Lung (tissue), 11 donors: ENCODE measurements at regions not wholly inside any gene's neighbourhood (a gene's known extent, or its start where the extent isn't known, plus 50 kb on each side); places are given as distances from the start of the nearest gene placed in this dataset.

Source experiments
- ATAC-seq: fragments of 200-7000 bp; cut with Tn5 transposase; one replicate; pipeline ENCODE4 v1.9.1; 2020; ENCODE audit warnings: moderate number of reproducible peaks; ENCODE audit not compliant: insufficient read depth, low FRiP score
- DNase-seq, 3 donors: peaks; one replicate each; pipeline ENCODE4 v3.0.0-alpha.2; 2013 to 2017
- H3K27ac ChIP-seq, 2 donors: one replicate each; pipeline ENCODE4 v1.5.1; 2013; ENCODE audit warnings: mild to moderate bottlenecking in 2 of 2, moderate library complexity in 2 of 2, control low read depth in 1 of 2, inconsistent platforms in 1 of 2, low read depth in 1 of 2, low read length in 1 of 2
- H3K27me3 ChIP-seq, 3 donors: one replicate each; pipeline ENCODE4 v1.5.1; 2013; ENCODE audit warnings: low read length in 2 of 3; ENCODE audit not compliant: control insufficient read depth in 3 of 3, insufficient read depth in 3 of 3
- H3K36me3 ChIP-seq, 4 donors: one replicate each; pipeline ENCODE4 v1.5.1; 2013; ENCODE audit warnings: low read length in 4 of 4, mild to moderate bottlenecking in 1 of 4, moderate library complexity in 1 of 4; ENCODE audit not compliant: control insufficient read depth in 4 of 4, insufficient read depth in 4 of 4
- H3K4me1 ChIP-seq, 5 donors: one replicate each; pipeline ENCODE4 v1.5.1; 2013; ENCODE audit warnings: low read length in 5 of 5, mild to moderate bottlenecking in 2 of 5, moderate library complexity in 1 of 5; ENCODE audit not compliant: control insufficient read depth in 5 of 5, insufficient read depth in 5 of 5
- H3K4me3 ChIP-seq: one replicate; pipeline ENCODE4 v1.5.1; 2013; ENCODE audit warnings: mild to moderate bottlenecking, control low read depth, moderate library complexity
- H3K9ac ChIP-seq, 2 donors: one replicate each; pipeline ENCODE4 v1.5.1; 2013; ENCODE audit warnings: low read length in 2 of 2, control low read depth in 1 of 2; ENCODE audit not compliant: insufficient read depth in 1 of 2
- H3K9me3 ChIP-seq, 4 donors: one replicate each; pipeline ENCODE4 v1.5.1; 2013; ENCODE audit warnings: low read length in 3 of 4, mild to moderate bottlenecking in 1 of 4, moderate library complexity in 1 of 4; ENCODE audit not compliant: control insufficient read depth in 4 of 4, insufficient read depth in 3 of 4
- WGBS, 2 donors: extraction: QIAGEN DNeasy Blood & Tissue Kit; methylation state at CpG; one replicate each; pipeline ENCODE4 v1.1.7; 2013; 5-methylcytosine and 5-hydroxymethylcytosine counted together
- TF ChIP-seq, protein P1 (sequence below): IDR thresholded peaks from 2 replicates; pipeline ENCODE4 v1.5.1; 2012; ENCODE audit warnings: mild to moderate bottlenecking; ENCODE audit errors: control extremely low read depth, extremely low read depth
- donor health status: control.
- donor health status: control.
- donor health status: Bipolar disorder and iron deficiency.
- donor health status: healthy.
- donor health status: DM: yes; HTN: yes; CAD: no.

DNA sequence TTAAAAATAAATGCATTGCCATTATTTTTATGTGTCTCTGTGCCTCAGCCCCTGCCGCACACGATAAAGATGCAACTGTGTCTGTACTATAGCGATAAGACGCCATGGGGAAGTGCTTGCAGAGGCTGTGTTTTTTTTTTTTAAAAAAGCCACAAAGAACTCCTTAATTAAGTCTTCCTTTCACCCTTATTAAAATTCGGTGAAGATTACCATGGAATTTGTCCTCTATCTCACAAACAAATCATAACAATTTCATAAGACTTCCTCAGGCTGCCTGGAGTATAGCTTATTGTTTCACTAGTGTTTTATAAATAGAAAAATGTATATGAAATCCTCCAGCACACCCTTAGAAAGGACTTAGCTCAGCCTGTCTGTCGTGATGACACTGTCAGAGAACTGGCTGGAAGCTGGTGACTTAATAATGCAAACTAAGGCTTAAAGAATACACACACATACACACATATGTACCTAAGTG is 374.8 kb upstream of the SLCO3A1 start:
- Histone ChIP-seq H3K4me3 (no peak overlapping the region), H3K4me1 (peaks cover 0 to 9% (median 0%) of the 10 kb centered on the region in 5 donors), H3K27ac (no peak overlapping the region), H3K27me3 (no peaks in the 10 kb centered on the region), H3K9me3 (no peaks in the 10 kb centered on the region), H3K9ac (no peak overlapping the region), H3K36me3 (no peaks in the 10 kb centered on the region)
- TF ChIP-seq, protein P1, sequence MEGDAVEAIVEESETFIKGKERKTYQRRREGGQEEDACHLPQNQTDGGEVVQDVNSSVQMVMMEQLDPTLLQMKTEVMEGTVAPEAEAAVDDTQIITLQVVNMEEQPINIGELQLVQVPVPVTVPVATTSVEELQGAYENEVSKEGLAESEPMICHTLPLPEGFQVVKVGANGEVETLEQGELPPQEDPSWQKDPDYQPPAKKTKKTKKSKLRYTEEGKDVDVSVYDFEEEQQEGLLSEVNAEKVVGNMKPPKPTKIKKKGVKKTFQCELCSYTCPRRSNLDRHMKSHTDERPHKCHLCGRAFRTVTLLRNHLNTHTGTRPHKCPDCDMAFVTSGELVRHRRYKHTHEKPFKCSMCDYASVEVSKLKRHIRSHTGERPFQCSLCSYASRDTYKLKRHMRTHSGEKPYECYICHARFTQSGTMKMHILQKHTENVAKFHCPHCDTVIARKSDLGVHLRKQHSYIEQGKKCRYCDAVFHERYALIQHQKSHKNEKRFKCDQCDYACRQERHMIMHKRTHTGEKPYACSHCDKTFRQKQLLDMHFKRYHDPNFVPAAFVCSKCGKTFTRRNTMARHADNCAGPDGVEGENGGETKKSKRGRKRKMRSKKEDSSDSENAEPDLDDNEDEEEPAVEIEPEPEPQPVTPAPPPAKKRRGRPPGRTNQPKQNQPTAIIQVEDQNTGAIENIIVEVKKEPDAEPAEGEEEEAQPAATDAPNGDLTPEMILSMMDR, result no peak
- no peak for DNase-seq
- 27 to 51% methylated on average over 6 of the region's 6 CpGs for WGBS, 2 donors
- ATAC-seq, result no peak

DNA sequence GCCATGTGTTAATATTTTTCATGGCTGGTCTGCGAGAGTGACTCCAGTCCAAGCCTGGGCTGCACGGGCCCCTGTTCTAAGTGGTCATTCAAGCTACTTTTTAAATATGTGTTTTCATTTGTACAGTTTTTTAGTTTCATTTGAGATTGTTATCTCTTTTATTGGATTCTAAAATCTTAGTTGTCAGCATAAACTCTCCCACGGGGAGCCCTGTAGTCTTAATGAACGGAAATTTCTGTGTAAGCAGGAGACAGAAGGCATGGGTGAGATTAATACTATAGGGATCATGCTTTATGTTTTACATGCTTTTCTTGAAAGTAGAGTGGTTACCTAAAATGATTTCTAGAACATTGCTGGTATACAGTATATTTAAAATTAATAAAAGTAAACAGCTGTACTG is 373.1 kb upstream of the SLCO3A1 start:
- Histone ChIP-seq H3K4me3 (no peak overlapping the region), H3K27ac (no peak overlapping the region), H3K9ac (no peak overlapping the region), H3K36me3 (no peaks in the 10 kb centered on the region), H3K27me3 (no peaks in the 10 kb centered on the region), H3K9me3 (no peaks in the 10 kb centered on the region), H3K4me1 (peaks cover 0 to 3% (median 0%) of the 10 kb centered on the region in 5 donors)
- DNase-seq (no peak), ATAC-seq (no peak)
- 84 to 95% methylated on average over 4 of the region's 4 CpGs for WGBS, 2 donors
- TF ChIP-seq, protein P1, result no peak

DNA sequence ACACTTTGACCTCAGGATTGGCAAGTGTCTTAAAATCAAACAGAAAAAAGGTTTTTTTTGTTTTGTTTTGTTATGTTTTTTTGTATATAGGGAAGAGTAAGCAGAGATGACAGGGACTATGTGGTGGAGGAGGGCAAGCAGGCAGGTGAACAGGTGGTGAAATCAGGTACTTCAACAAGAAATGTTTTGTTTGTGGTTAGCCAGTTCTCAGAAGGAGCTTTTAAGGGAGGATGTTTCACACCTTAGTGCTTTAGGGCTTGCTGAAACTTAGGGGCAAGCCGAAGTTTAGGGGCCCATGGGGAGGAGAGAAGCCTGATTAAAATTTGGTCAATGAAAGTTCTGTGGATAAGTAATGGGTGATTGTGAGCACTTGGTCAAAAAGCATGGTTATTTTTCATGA is 370.7 kb upstream of the SLCO3A1 start:
- no peak for DNase-seq
- 58 to 92% methylated on average over 1 of the region's 1 CpG for WGBS, 2 donors

More for the DNA sequence above, 370.7 kb upstream of the SLCO3A1 start:
- H3K36me3 ChIP-seq, result no peaks in the 10 kb centered on the region
- H3K4me1 ChIP-seq, result no peaks in the 10 kb centered on the region
- TF ChIP-seq, protein P1, result no peak
- no peak overlapping the region for H3K9ac ChIP-seq
- no peak overlapping the region for H3K4me3 ChIP-seq
- no peaks in the 10 kb centered on the region for H3K27me3 ChIP-seq
- ATAC-seq, result no peak
- no peak overlapping the region for H3K27ac ChIP-seq
- H3K9me3 ChIP-seq, result peaks cover 0 to 2% (median 0%) of the 10 kb centered on the region in 4 donors
